C4-2B (cell line): ENCODE measurements at regions not wholly inside any gene's neighbourhood (a gene's known extent, or its start where the extent isn't known, plus 50 kb on each side); places are given as distances from the start of the nearest gene placed in this dataset.

Experiments used
- H3K27ac ChIP-seq: fragments of 450-650 bp; 2 replicates; pipeline ENCODE4 v1.5.1; 2017
- CTCF ChIP-seq: fragments of 450-650 bp; conservative IDR thresholded peaks from 2 replicates; pipeline ENCODE4 v1.5.1; 2017; ENCODE audit warnings: mild to moderate bottlenecking
- ZFX ChIP-seq: fragments of 450-650 bp; IDR thresholded peaks from 2 replicates; pipeline ENCODE4 v1.6.1; 2017

GRCh38 chr20:17878069-17878911 is 90.3 kb downstream of the SNX5 start:
- no peak overlapping the region for H3K27ac ChIP-seq
- no peak for TF ChIP-seq ZFX
- TF ChIP-seq CTCF = no peak

GRCh38 chr20:17875981-17876385 is 92.6 kb downstream of the SNX5 start:
- TF ChIP-seq ZFX = no peak
- no peak for TF ChIP-seq CTCF
- H3K27ac ChIP-seq = peak overlapping the region; percentile 56

GRCh38 chr20:17875106-17875980 is 93.3 kb downstream of the SNX5 start:
- H3K27ac ChIP-seq = peak overlapping the region; percentile 56
- TF ChIP-seq ZFX = no peak
- TF ChIP-seq CTCF = no peak

- H3K27ac ChIP-seq = peak overlapping the region; percentile 56
- TF ChIP-seq CTCF (no peak), ZFX (no peak)
These were observed 94.1 kb downstream of the SNX5 start for GRCh38 chr20:17874271-17875105.

GRCh38 chr20:17873410-17874270 is 95.0 kb downstream of the SNX5 start:
- no peak for TF ChIP-seq ZFX
- TF ChIP-seq CTCF = no peak
- H3K27ac ChIP-seq = no peak overlapping the region

- H3K27ac ChIP-seq = no peak overlapping the region
- no peak for TF ChIP-seq ZFX
- no peak for TF ChIP-seq CTCF
These were observed 95.6 kb downstream of the SNX5 start for GRCh38 chr20:17872959-17873358.
